ENCODE measurements at regions not wholly inside any gene's neighbourhood (a gene's known extent, or its start where the extent isn't known, plus 50 kb on each side); places are given as distances from the start of the nearest gene placed in this dataset.

DNA sequence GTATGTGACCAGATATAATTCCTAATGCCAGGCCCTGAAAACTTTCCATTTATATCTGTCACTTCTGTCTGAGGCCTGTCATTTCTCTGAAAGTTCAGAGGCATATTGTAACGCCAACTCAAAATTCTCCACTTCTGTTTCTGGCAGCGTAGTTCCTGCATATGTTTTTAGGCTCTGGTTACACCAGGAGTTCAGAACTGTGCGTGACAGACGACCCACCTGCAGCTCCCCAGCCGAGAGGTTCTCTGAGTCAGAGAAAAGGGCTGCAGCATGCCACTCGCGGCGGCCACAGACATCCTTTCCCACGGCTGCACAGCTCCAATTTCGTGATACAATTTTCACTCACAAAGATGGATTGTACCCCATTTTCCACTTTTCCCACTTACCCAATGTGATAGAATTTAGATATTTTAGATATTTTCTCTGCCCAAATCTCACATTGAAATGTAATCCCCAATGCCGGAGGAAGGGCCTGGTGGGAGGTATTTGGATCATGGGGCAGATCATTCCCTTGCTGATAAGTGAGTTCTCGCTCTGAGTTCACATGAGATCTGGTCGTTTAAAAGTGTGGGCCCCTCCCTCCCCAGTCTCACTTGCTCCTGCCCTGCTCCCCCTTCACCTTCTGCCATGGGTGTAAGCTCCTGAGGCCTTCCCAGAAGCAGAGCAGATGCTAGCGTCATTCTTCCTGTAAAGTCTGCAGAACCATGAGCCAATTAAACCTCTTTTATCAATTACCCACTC, 308.1 kb downstream of the LIG4 start:
- DNase-seq = no peak

DNA sequence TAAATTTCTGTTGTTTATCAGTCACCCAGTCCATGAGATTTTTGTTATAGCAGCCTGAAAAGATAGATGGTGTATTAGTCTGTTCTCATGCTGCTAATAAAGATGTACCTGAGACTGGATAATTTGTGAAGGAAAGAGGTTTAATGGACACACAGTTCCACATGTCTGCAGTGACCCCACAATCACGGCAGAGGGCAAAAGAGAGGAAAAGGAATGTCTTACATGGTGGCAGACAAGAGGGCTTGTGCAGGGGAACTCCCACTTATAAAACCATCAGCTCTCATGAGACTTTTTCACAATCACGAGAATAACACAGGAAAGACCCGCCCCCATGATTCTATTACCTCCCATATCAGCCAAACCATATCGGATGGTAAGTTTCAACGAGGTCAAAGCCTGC, 309.2 kb downstream of the LIG4 start:
- DNase-seq = no peak

- DNase-seq = no peak
Measured at GRCh38 chr13:107901996-107902562, 313.3 kb downstream of the LIG4 start.

GRCh38 chr13:107901230-107901629, 314.1 kb downstream of the LIG4 start:
- no peak for DNase-seq

DNA sequence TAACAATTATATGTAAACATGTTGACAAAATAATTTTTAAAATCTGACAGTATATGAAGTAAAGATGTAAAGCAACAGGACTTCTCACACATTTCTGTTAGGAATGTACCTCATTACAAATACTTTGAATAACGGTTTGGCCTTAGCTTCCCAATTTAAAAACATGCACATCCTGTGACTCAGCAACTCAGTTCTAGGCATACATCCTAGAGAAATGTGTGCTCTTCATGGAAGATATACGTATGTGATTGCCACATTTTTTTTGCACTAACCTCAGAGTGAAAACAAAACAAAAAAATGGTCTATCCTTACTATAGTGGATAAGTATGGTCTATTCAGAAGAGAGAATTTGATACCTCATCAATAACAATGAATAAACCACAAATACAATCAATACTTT, 314.6 kb downstream of the LIG4 start:
- DNase-seq = no peak

- no peak for DNase-seq
Measured at GRCh38 chr13:107886118-107886517, 329.2 kb downstream of the LIG4 start.

- no peak for DNase-seq
Measured at GRCh38 chr13:107884564-107884963, 330.8 kb downstream of the LIG4 start.

DNA sequence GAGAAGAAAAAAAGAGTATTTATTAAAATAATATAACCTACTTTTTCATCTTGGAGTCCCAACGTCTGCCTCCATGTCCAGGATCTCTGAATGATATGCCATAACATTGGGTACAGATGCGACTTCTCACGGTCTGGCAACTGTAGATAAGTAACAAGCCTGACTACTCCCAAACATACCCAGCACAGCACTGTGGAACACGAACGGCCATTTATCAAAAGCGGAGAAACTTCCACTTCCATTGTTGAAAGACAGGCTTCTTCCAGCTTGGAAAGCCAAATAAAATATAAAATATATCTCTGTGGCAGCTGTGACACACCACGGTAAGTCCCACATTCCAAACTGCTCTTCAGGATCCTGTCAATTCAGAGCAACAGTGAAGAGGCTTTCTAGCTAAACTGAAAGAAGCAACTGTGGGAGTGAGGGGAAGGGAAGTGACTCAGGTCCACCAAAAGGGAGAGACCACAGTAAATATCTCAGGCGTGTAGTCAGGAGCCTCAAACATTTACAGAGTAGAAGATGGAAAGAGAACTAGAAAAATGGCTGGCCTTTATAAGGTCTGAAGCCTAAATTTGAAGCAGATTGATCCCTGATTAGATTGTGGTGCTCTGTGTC, 331.7 kb downstream of the LIG4 start:
- DNase-seq = no peak

GRCh38 chr13:107882708-107883560, 332.4 kb downstream of the LIG4 start:
- no peak for DNase-seq

DNA sequence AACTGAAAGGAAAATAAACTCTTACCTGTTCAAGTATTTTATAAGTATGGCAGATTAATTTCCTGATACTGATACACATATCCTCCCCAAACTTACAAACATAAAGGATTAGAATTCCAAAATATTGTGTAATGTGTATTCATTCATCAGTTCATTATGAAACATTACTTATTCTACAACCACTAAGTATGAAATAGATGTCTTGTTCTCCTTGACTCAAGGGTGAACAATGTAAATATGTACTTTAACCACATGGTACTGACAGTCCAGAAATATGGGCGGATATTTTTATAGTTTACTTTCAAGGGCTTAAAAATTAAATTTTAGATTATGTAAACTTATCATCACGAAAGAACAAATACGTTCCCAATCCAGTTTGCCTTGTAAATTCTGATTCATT, 334.0 kb downstream of the LIG4 start:
- no peak for DNase-seq

DNA sequence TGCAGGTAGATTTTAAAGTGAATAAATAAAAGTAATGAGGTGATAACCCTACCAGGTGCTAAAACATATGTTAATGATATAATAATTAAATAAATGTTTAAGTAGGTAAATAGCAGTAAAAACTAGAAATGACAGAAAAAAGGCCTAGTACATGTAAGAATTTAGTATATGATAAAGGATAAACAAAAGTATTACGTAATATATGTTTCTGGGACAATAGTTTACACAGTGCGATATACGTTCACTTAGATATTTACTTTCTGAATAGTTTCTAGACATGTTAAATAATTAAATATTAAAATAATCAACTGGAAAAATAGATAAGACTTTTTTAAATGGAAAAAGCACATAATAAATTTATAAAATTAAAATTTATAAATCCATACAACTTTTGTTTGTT, 340.9 kb downstream of the LIG4 start:
- no peak for DNase-seq

- no peak for DNase-seq
Measured at GRCh38 chr13:107873926-107874325, 341.4 kb downstream of the LIG4 start.

DNA sequence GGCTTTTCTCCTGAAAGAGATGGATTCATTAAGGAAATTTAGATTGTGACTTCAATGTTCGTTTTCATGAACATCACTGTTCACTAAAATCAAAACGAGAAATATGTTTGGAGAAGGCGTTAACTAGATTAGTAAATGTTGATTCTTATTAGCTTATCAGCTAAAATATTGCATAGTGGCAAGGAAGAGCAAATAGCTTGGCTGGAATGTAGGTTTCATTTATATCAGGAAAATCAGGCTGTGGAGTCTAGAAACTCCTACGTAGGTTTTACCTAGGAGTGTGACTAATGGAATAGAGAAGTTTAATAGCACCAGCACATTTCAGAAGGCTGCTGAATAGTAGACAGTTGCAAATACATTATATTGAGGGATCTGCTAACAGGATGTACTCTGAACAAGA, 344.9 kb downstream of the LIG4 start:
- DNase-seq = no peak

GRCh38 chr13:107867701-107868661, 347.4 kb downstream of the LIG4 start:
- peak; percentile 69 for DNase-seq

GRCh38 chr13:107866941-107867623, 348.3 kb downstream of the LIG4 start:
- peak; percentile 38 for DNase-seq

- DNase-seq = peak; percentile 64
Measured at GRCh38 chr13:107866032-107866940, 349.1 kb downstream of the LIG4 start.

- peak; percentile 58 for DNase-seq
Measured at GRCh38 chr13:107865643-107866031, 349.7 kb downstream of the LIG4 start.

DNA sequence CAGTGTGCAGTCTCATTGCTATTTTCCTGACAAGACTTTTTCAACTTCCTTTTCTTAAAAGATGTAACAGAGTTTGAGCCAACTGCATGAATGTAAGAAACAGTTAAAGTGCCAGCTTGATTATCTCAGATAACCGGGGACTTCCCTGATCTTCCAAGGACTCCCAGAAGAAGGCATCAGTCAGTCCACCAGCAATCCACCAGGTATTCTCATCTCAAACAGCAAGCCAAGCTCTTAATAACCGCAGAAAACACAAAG, 350.1 kb downstream of the LIG4 start:
- DNase-seq = peak; percentile 31

DNA sequence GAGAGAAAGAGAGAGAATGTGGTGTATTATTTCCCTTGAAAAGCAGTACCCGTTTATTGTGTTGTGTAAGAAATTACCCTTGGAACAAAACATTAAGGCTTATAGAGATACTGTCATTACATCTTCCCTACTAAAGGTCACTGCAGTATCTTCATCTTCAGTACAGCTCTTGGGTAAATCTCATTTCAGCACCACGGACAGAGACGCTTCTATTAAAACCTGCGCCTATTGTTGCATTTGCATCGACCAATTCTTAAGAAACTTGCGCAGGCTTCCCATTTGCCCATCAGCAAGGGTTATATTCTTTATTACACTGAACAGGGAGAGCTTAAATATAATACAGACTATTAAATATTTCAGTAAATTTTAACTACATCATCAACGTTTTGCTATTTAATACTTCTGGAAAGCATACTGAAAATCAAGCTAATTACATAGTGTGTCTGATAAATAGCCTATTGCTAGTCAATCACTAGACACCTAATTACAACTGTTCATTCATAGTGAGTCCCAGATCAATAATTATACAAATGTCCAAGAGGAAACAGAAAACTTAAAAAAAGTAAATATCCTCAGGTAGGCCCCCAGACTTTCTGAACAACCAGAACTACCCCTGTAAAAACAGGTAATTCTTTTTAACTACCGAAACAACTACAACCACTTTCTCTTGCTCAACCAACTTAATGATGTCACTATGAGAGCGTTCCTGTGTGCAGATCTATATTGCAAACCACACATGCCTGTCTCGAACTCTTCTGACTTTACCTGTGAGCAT, 350.6 kb downstream of the LIG4 start:
- DNase-seq = peak; percentile 34

- no peak for DNase-seq
Measured at GRCh38 chr13:107860284-107860683, 355.1 kb downstream of the LIG4 start.

Measured in DMS79 (cell line).